Mesenteric fat pad (tissue), 1 donor: ENCODE measurements at regions not wholly inside any gene's neighbourhood (a gene's known extent, or its start where the extent isn't known, plus 50 kb on each side); places are given as distances from the start of the nearest gene placed in this dataset.

Source experiments
- DNase-seq: peaks from one replicate; pipeline ENCODE4 v3.0.0-alpha.2; 2020; ENCODE audit warnings: low spot score
- donor health status: DM: yes; HTN: yes; CAD: no.

- DNase-seq: no peak
Measured at GRCh38 chr2:205937211-205937610, 148.8 kb downstream of the INO80D start.

DNA sequence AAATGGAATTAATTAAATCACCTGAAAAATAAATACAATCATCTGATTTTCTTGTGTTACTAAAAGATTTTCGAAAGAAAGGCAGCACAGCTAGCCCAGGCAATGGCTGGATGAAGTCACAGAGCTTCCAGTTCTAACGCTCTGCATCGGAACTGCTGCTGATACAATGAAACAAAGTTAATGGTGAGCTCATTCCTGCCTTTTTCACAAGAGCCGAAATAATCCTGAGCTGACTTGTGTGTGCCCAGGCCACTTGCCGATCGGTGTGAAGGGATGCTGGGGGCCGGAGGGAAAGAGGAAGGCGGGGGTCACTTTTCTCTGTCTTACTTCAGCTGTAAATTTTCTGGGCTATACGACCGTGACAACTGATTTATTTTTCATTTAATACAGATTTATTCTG, 149.5 kb downstream of the INO80D start:
- no peak for DNase-seq

DNA sequence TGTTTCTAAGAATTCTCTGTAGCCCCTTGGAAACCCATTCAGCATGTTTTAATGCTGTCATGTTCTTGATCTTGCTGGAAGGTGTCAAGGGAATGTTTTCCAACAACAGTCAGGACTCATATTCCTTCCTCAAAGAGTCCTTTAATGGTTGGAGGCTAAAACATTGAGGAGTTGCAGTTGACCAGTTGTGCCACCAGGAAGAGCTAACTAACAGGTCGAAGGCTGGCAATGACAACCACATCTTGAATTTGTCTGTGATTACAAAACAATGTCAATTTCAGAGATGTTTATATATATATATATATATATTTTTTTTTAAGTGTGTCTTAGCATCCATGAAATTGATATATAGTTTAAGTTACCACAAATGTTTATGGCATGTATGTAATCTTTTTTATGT, 151.5 kb downstream of the INO80D start:
- no peak for DNase-seq

GRCh38 chr2:205932861-205933260, 153.1 kb downstream of the INO80D start:
- DNase-seq: no peak

DNA sequence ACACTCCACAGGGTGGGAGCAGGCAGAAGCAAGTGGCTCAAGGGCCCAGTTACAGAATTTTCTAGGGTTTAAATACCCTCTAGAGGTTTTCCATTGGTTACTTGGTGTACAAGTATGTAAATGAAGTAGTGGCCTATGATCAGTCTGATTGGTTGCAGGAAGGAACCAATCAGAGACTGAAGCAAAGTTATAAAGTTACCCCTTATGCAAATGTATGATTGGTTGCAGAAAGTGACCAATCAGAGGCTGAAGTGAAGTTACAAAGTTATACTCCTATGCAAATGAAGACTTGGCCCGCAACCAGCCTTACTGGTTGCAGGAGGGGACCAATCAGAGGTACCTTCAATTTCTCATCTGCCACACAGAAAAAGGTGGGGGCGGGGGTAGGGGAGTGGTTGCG, 154.6 kb downstream of the INO80D start:
- DNase-seq: no peak

DNA sequence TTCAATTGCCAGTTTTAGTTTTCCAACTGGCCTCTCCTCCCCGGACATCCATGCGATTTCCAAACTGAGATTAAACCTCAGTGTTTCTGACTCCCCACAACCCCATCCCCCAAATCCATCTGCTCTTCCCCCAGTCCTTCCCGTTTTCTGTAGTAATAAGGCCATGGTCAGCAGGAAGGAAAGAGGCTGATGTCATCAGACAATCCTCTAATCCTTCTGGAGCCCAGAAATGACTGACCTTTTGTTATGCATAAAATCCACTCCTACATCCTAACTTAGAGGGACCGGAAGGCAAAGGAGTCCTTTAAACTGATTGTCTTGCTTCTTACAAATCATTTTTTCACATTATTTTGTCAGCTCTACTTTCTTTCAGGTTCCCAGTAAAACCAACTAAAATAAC, 155.8 kb downstream of the INO80D start:
- no peak for DNase-seq

DNA sequence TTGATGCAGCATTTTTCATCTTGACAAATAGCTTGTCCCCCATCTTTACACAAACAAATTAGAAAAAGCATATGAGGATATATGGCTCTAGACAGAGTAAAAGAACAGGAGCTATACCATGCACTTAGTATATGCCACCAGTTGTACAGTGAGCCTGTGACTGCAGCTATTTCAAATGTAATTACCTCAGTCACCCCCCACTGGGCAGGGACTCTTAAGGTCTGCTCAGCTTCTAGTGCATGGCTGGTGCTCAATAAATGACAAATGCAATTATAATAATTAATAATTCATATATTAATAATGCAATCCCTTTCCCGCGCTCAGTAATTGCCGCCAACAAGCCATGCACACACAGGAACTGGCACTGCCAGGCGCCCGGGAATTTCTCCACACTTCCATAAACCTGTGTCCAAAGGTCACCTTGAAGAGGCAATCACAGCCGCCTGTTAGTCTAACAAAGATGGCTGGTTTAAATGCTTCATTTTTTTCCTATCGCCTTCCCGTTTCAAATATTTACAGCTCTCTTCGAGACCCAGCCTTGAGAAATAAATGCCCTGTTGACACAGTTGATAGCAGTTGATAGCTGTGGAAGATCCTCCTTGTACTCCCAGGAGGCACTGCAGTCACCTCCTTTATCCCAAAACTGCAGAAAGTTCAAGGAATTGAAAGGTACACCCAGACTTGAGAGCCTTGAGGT, 156.6 kb downstream of the INO80D start:
- no peak for DNase-seq

DNA sequence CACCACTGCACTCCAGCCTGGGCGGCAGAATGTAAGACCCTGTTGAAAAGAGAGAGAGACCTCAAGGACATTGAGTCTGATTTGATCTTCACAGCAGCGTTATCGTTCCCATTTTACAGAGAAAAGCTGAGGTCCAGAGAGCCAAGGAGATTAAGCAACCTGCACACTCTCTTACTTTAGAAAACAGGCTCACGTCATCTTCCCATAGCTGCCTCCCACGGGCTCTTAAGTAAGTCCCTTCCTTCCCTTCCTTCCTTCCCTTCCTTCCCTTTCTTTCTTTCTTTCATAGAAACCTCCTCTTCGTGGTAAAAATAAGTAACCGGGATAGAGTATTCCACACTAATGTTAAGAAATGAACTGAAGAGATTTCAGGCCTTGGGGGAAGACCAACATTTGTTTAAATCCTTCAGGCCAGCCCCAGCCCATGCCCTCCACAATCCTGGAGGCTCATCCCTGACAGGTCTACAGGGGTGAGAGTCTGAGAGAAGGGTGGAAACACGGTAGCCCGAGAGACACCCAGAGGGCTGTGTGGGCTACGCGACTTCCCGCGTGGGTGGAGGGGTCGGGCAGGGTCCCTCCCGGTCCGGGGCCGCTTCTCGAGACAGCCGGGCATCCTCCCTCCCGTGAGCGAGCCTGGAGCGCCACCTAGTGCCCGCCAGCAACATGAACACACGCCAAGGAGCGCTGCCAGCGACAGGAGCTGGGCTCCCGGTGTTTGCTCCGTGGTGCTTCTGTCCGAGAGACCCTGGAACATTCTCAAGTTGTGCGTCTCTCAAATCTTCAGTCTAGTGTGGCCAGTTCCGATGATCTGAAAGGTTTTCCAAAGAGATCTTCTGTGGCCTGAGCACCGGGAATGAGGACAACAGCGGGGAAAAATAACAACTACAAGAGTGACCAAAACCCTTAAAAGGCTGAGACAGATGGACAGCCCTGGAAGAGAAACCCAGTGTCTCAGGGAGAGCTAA, 160.3 kb downstream of the INO80D start:
- DNase-seq: peak; percentile 94

GRCh38 chr2:205924676-205925075, 161.3 kb downstream of the INO80D start:
- DNase-seq: no peak

- no peak for DNase-seq
Measured at GRCh38 chr2:205915130-205915524, 170.8 kb downstream of the INO80D start.

GRCh38 chr2:205914213-205915129, 171.5 kb downstream of the INO80D start:
- DNase-seq: no peak

- no peak for DNase-seq
Measured at GRCh38 chr2:205913668-205914067, 172.3 kb downstream of the INO80D start.

DNA sequence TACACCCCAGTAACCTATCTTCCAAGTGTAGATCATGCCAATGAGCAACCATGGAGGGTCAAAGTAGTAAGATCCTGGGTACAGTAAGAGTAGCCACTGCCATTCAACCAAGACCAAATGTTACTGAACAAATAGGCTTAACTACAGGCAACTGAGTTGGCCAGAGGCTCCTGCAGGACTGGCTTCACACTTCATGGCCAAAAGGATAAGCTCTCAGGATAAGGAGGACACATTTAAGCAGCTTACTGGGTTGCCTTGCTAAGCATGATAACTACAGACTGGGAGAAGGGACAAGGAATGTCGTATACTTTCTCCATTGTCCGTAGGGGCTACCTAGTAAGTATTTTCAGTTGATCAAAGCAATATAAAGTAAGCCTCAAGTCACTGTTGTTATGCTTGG, 174.7 kb downstream of the INO80D start:
- DNase-seq: no peak

- DNase-seq: no peak
Measured at GRCh38 chr2:205909184-205909572, 176.8 kb downstream of the INO80D start.

DNA sequence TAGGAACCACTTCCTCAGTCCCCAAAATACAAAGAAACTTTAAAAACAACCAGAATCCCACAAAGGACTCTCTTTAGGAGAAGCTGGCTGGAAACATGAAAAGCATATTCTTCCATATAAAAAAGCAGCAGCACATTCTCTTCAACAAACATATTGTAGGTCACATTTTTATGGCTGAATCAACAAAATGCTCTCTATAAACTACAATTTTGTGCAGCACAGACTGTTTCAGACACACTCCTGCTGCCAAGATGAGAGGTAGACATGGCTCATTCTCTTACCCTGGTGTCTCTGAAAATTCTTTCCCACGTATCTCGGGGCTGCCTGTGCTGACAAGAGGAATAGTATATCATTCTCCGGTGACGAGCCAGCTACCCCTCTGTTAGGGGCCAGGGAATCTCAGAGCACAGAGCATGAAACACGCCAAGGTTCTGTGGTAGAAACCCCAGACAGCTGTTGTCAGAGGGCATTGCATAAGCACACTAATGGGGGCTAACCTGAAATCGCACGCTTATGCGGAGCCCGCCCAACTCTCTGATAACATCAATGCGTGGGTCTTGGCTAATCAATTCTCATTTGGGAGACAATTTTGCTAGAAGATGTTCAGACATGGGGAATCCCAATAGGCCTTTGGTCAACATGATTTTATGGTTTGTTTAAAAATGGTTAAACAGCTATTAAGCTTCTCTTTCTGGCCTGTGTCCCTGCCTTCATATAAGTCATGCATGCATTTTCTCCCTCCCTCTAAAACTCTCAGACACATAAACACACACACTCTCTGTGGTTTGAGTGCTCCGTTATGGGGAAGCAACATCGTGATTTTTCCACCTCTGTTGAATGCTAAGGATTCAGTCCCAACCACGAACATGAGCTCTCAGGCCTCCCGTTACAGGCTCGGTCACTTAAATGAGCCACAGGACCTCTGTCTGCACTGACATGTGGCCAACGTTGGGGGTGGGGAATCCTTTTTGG, 177.5 kb downstream of the INO80D start:
- no peak for DNase-seq

DNA sequence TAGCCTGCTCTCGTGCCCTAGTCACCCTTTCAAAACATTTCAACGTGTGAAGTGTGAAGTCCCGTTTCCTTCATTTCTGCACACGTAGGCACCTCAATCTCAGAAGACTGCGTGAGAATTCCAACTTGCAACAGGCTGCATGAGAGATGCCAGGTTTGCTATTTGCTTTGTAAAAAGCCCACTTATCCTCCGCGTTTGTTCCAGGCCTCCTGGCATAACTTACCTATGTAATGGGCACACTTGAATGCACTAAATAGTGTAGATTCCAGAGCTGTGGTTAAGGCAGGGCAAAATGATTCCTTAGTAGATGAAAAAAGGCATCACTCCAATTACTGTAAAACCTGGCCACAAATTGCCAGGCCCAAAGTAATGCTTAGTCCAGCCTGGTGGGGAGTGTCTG, 179.6 kb downstream of the INO80D start:
- DNase-seq: no peak

- DNase-seq: no peak
Measured at GRCh38 chr2:205905576-205905975, 180.4 kb downstream of the INO80D start.

DNA sequence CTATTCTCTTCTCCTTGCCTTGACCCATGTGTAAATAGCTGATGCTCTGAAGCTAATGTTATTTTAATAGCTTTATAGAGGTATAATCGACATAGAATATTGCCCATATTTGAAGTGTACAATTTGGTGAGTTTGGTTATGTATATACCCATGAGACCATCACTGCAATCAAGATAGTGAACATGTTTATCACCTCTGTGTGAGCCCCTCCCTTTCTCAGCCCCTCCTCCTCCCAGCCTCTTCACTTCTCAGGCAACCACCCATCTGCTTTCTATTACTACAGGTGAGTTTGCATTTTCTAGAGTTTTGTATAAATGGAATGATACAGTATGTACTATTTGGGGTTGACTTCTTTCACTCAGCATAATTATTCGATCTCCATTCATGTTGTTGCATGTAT, 181.1 kb downstream of the INO80D start:
- DNase-seq: no peak

DNA sequence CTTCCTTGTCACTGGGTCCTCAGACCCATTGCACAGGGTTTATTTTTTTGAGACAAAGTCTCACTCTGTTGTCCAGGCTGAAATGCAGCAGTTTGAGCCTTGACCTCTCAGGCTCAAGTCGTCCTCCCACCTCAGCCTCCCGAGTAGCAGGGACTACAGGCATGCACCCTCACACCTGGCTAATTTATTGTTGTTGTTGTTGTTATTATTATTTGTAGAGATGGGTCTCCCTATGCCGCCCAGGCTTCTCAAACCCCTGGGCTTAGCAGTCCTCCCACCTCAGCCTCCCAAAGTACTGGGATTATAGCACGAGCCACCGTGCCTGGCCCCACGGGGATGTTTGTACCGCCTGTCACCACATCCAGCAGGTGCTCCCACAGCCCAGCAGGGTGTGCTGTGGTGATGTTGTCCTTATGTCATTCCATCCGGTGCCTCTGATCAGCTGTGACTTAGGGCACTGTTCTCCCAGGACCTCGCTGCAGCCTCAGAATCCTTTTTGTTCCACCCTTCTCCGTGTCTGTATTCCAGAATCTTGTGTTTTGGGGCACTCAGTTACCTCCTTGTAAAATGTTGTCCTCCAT, 182.3 kb downstream of the INO80D start:
- DNase-seq: no peak

DNA sequence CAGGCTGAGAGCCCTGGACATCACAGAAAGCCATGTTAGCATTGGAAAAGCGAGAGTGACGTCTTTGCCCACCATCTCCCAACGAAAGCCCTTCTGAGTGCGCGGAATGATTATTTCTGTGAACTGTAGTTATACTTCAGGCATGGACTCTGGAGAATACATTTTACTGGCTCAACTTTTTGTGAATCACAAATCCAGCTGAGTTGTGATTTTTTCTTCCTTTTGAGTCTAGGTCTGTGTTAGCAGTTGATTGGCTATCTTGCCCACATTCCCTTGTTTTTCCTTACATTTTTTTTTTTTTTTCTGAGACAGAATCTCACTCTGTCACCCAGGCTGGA, 183.1 kb downstream of the INO80D start:
- no peak for DNase-seq
